ENCODE measurements at regions not wholly inside any gene's neighbourhood (a gene's known extent, or its start where the extent isn't known, plus 50 kb on each side); places are given as distances from the start of the nearest gene placed in this dataset.
"Not testable (repeated sequence)": the region's sequence is repeated elsewhere in the genome, so short reads cannot be mapped to it uniquely, and the experiment has no call there.

DNA sequence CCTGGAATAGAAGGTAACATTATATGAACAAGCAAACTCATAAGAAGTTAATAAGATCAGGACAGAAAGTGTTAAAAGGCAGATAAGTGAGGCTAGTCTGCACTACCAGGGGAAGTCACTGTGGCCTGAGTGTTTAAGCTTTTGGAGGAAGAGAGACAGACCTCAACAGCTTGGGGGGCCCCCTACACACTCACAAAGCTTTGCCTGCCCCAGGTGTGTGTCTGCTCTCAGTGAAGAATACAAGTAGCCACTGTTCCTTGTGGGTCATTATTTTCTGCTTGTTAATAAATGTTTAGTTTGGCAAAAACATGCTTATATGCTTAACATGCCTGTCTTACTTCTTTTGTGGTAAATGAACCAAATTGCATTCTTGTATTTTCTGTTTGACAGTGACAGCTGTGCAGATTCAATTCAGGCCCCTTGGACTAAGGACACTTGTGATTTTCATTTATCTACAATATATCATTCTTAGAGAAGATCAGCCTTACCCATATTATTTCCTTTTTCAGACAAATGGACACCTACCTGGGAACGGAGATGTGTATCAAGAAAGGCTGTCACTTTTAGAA, 50.7 kb upstream of the C12orf71 start:
- Mint-ChIP-seq H3K9me3 (no peaks in the 10 kb centered on the region), H3K27me3 (no peaks in the 10 kb centered on the region), H3K27ac (no peak overlapping the region), H3K4me3 (no peak overlapping the region), H3K36me3 (peaks cover 4% of the 10 kb centered on the region), H3K4me1 (peaks cover 4% of the 10 kb centered on the region)
- no peak for ATAC-seq (ENCODE audit: low read depth)
- no peak for DNase-seq
- POLR2A ChIA-PET, result no interaction called here

DNA sequence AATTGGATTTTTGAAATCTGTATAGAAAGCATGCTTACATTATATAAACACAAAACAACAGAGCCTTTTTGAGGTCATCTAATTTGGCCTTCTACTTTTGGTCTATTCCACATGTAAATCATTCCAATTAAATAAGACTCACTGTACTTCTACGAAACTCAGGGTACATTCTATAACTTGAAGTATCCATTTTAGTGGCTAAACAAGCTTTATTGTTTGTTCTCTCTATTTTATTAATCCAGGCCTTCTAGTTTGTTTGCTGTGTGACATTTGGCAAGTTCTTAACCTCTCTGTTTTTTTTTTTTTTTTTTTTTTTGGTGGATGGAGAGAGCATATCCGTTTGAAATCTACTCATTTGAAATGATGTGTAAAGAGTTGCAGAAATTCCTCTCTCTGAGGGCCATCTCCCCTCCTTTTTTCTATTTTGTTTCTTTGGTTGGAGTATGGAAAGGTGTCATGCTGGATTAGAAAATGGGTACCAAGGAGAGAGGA, 58.1 kb upstream of the C12orf71 start:
- Mint-ChIP-seq H3K4me1 (peaks cover 14% of the 10 kb centered on the region), H3K36me3 (peaks cover 5% of the 10 kb centered on the region), H3K4me3 (no peak overlapping the region), H3K27me3 (no peaks in the 10 kb centered on the region), H3K9me3 (no peaks in the 10 kb centered on the region), H3K27ac (no peak overlapping the region)
- POLR2A ChIA-PET, result no interaction called here
- DNase-seq (no peak), ATAC-seq (ENCODE audit: low read depth) (no peak)

DNA sequence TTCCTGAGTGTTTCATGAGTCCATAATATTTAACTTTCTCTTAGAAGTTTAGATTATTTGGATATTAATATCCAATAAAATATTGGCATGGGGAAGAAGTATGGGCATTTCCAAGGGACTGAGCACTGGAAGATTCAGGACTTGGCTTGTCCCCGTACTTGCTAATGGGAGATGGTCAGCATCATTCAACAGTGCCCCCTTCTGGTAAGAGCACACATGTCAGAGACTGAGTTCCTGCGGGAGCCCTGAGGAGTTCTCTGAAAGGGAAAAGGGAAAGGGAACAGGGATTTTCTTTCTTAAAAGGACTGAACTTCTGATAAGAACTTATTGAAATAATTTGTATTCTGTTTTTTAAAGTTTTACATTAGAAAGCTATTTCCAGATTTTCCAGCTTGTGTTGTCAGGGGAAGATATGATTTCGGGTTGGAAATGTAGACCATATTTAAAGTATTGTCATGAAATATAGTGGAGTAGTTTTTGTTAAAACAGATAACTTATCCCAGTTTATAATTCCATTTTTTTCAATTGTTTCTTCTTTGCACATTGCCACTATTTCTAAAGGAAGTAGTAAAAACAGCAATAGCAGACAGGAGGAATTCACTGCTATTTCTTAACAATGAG, 59.8 kb upstream of the C12orf71 start:
- Mint-ChIP-seq H3K36me3 (peaks cover 5% of the 10 kb centered on the region), H3K4me1 (peaks cover 18% of the 10 kb centered on the region), H3K9me3 (no peaks in the 10 kb centered on the region), H3K27me3 (no peaks in the 10 kb centered on the region), H3K27ac (no peak overlapping the region), H3K4me3 (no peak overlapping the region)
- POLR2A ChIA-PET, result no interaction called here
- DNase-seq (no peak), ATAC-seq (ENCODE audit: low read depth) (peak; percentile 60)

DNA sequence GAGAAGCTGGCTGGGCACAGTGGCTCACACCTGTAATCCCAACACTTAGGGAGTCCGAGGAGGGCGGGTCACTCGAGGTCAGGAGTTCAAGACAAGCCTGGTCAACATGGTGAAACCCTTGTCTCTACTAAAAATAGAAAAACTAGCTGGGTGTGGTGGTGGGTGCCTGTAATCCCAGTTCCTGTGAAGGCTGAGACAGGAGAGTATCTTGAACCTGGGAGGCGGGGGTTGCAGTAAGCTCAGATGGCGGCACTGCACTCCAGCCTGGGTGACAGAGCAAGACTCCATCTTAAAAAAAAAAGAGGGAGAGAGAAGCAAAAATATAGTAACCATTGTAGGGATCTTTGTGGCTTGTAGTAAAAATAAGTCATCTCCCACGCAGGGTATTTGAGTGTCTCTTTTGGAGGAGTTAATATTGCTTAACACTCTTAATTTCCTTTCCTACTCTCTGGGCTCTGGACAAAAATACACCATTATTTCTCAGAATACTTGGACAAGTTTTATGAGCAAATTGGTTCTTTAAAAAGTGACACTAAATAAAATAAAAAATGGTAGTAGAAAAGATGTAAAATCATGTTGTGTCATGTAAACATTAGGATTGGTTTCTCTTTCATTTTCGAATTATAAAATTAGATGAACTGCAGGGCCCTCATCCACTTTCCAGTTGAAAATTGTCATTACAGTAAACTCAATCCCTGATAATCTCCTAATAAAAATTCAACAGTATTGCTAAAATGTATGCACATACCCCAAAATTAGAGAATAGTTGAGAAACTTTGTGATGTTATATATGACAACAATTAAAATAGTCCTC, 61.1 kb upstream of the C12orf71 start:
- H3K27ac Mint-ChIP-seq, result peak overlapping the region; percentile 67

DNA sequence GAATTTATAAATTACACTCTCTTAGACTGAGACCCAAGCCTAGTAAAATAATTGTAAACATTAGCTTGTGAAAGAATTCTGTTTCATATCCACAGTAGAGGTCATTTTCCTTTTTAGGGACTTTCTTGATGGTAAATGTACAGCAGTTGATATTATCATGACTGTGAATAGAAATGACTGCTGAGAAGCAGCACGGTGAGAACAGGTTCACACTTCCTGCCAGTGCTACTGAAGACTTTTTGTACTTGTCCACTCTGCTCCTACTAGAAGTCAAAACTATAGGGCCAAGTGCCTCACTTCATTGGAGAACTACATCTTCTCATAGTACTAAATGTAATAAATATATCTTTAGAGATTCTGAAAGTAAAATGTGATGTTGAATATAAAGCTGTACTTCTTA, 63.3 kb upstream of the C12orf71 start:
- POLR2A ChIA-PET, result interaction anchor here (1.4 kb wide), 1 partner anchor 124 kb away, joined by 3 read pairs; the partner anchor contains the start of gene MED21
- H3K27ac Mint-ChIP-seq, result not testable (repeated sequence)
- peak; percentile 57 for ATAC-seq (ENCODE audit: low read depth)

More for the DNA sequence above, 61.1 kb upstream of the C12orf71 start:
- Mint-ChIP-seq H3K4me1 (peaks cover 23% of the 10 kb centered on the region), H3K9me3 (no peaks in the 10 kb centered on the region), H3K27me3 (no peaks in the 10 kb centered on the region), H3K36me3 (no peaks in the 10 kb centered on the region), H3K4me3 (peak overlapping the region; percentile 62)
- POLR2A ChIA-PET, result no interaction called here
- ATAC-seq (ENCODE audit: low read depth) (no peak), DNase-seq (no peak)

DNA sequence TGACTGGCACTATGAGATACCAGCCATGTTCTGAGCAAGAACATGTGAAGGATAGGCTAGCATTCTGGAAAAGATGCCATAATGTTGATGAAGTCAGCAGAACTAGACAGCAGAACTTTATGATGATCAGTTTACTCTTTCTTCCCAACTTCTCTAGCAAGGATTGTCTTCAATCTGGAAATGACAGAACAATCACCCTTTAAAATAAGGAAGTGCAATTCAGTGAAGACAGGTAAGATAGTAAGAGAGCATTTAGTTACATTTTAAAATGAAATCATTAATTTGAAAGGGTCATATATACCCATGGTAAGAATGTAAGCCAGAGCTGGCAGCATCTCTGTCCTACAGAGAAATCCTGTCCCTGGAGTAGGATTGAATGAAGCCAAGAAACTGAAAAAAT, 66.0 kb upstream of the C12orf71 start:
- Mint-ChIP-seq H3K9me3 (no peaks in the 10 kb centered on the region), H3K4me1 (peaks cover 35% of the 10 kb centered on the region), H3K4me3 (no peak overlapping the region), H3K36me3 (no peaks in the 10 kb centered on the region), H3K27ac (no peak overlapping the region), H3K27me3 (no peaks in the 10 kb centered on the region)
- peak; percentile 12 for ATAC-seq (ENCODE audit: low read depth)
- DNase-seq, result no peak
- POLR2A ChIA-PET, result no interaction called here

More for the DNA sequence above, 63.3 kb upstream of the C12orf71 start:
- not testable (repeated sequence) for H3K4me3 Mint-ChIP-seq, H3K36me3 Mint-ChIP-seq, H3K9me3 Mint-ChIP-seq, H3K27me3 Mint-ChIP-seq, DNase-seq
- H3K4me1 Mint-ChIP-seq, result peaks cover 33% of the 10 kb centered on the region

DNA sequence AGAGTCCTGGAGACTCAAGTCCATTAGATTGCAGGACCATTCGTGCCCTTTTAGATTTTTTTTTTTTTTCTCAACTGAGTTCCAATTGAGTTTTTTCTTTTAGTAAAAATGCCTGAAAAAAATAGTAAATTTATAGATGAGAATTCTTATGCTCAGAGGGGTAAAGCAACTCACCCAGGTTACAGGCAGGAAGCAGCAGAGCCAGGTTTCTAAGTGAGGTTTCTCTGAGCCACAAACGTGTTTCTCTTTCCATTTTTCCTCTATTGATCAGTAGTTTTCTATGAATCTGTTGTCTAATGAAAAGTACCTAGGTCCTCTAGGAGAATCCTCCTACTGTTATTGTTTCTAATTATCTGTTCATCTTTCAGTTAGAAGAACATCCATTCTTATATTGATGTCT, 66.4 kb upstream of the C12orf71 start:
- ATAC-seq (ENCODE audit: low read depth) (peak; percentile 54), DNase-seq (no peak)
- Mint-ChIP-seq H3K36me3 (no peaks in the 10 kb centered on the region), H3K4me3 (peak overlapping the region; percentile 50), H3K4me1 (peaks cover 31% of the 10 kb centered on the region), H3K27me3 (no peaks in the 10 kb centered on the region), H3K27ac (no peak overlapping the region), H3K9me3 (no peaks in the 10 kb centered on the region)
- POLR2A ChIA-PET, result no interaction called here

DNA sequence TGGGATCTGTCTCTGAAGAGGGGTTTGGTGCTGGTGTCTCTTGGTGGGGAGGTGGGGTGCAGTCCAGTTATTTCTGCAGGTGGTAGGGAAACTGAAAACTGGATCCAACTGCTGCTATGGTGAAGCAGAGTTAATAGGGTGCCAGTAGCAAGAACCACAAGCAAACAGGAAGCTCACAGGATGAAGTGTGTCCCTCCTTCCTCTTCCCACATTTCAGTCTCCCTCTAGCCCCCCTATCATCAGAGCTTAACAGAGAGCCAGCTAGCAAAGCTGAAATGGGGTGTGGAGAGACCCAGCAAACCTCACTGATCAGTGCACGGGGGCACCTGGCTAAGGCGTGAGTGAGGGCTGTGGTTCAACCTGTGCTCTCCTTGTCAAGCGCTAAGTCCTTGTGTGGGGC, 69.1 kb upstream of the C12orf71 start:
- Mint-ChIP-seq H3K36me3 (no peaks in the 10 kb centered on the region), H3K27me3 (no peaks in the 10 kb centered on the region), H3K4me1 (peaks cover 24% of the 10 kb centered on the region), H3K4me3 (no peak overlapping the region), H3K27ac (peak overlapping the region; percentile 42), H3K9me3 (no peaks in the 10 kb centered on the region)
- POLR2A ChIA-PET, result interaction anchor here (0.7 kb wide), 1 partner anchor 1759 kb away, joined by 3 read pairs; no protein-coding TSS in a partner anchor
- ATAC-seq (ENCODE audit: low read depth), result peak; percentile 30
- no peak for DNase-seq

DNA sequence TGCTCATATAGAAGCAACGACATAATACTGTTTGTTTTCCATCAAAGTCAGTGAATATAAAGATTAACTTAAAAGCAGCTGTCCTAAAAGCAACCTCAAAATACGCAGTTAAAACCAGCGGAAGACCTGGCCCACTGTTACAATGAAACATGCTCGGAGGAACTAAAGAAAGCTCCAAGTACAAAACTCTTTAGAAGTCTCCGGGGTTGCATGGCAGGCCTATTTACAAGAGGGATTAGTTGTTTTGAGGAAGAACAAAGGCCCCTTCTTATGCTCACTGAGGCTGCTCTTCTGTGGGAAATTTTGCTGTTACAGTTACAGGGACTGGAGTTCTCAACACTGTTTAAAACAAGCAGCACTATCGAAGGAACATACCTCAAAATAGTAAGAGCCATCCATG, 75.9 kb upstream of the C12orf71 start:
- no peak for ATAC-seq (ENCODE audit: low read depth)
- POLR2A ChIA-PET, result no interaction called here
- Mint-ChIP-seq H3K9me3 (no peaks in the 10 kb centered on the region), H3K27ac (no peak overlapping the region), H3K36me3 (no peaks in the 10 kb centered on the region), H3K27me3 (peaks cover 2% of the 10 kb centered on the region), H3K4me3 (no peak overlapping the region), H3K4me1 (no peaks in the 10 kb centered on the region)
- DNase-seq, result no peak

DNA sequence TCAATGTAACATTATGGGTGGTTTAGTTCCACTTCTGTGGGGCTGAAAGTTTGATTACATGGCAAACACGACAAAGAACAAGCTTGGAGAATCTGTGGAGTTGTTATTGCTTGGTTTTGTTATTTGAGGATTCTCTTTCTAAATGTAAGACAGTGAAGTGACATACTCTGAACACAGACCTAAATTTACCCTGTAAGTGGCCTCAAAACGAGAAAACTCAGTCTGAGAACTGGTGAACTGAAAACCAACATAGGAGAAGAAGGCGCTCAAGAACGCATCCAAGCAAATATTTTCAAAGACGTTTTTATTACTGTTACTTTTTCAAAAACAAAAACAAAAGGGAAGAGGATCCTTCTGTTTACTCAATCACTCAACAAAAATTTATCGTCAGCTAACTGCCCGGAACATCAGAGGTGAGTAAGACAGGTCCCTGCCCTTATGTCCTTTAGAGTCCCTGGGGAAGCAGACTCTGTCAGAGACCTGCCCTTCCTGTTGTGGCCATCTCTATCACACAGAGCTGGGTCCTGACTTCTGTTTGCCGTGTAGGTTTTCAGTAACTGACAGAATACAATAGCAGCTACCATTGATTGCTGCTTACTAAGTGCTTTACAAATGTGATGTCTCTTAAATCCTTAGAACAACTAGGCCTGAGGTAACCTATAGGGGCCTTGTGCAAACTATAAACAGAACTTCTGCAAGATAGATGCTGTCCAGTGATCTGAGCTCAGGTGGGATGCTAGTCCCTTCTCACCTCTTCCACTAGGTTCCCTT, 79.3 kb upstream of the C12orf71 start:
- DNase-seq (no peak), ATAC-seq (ENCODE audit: low read depth) (no peak)
- no peaks in the 10 kb centered on the region for H3K4me1 Mint-ChIP-seq
- no peaks in the 10 kb centered on the region for H3K36me3 Mint-ChIP-seq
- POLR2A ChIA-PET, result no interaction called here
- H3K27ac Mint-ChIP-seq, result no peak overlapping the region
- H3K4me3 Mint-ChIP-seq, result no peak overlapping the region
- H3K9me3 Mint-ChIP-seq, result peaks cover 4% of the 10 kb centered on the region
- H3K27me3 Mint-ChIP-seq, result peaks cover 2% of the 10 kb centered on the region

DNA sequence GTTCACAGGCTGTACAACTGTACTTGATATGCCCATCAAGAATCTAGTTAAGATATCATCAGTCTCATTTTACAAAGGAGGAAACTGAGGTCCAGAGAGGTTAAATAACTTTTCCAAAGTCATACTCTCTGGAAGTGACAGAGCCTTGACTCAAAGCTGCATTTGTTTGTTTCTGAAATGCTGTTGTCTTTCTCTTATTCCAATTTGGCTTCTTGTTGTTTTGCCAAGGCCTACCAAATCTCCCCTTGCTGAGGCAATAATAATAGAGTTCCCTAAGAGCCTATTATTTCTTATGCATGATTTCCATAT, 79.8 kb upstream of the C12orf71 start:
- Mint-ChIP-seq H3K27me3 (peaks cover 2% of the 10 kb centered on the region), H3K9me3 (peaks cover 4% of the 10 kb centered on the region), H3K27ac (no peak overlapping the region), H3K4me1 (no peaks in the 10 kb centered on the region), H3K4me3 (no peak overlapping the region), H3K36me3 (no peaks in the 10 kb centered on the region)
- POLR2A ChIA-PET, result no interaction called here
- no peak for DNase-seq
- ATAC-seq (ENCODE audit: low read depth), result no peak

DNA sequence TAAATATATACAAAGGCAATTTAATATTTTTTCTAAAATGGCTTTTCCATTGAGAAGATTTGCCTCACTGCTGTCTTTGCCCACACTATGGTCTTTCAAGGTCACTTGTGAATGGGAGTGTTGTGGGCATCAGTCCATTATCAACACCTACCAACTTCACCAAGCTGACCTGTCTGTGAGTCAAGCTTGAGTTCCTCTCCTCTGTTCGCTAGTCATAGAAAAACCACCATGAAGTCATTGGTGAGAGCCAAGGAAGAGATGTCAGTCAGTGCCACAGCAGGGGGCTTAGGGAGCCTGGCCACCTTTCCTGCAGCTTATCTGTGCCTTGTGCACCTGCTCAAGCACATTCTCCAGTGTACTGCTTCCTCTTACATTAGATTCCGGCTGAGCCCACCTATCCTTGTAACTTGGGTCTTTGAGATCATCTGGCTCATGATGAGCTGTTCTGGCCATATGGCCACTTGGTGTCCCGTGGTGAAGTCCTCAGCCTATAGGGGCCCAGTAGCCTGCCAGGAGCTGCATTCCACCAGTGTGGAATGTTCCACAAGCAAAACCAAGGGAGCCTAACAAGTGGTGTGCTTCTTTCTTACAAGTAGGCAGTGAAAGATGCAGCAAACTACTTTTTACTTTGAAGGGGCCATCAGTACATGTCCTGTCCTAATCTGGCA, 80.8 kb upstream of the C12orf71 start:
- H3K9me3 Mint-ChIP-seq, result peaks cover 5% of the 10 kb centered on the region

DNA sequence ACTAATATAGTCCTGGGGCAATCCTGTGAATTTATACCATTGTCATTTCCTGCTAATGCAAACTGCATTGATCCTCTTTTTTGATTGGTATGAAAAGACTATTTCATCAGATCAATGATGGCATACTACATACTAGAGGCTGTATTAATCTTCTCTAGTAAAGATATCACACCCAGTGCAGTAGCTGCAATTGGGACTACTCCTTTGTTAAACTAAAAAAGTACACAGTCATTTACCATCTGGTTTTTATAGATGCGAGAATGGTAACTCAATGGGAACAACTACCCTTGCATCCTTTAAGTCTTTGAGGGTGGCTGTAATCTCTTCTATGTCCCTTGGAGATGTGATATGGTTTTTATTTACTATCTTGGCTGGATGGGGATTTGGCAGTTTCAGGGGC, 80.2 kb upstream of the STK38L start:
- no peak for ATAC-seq (ENCODE audit: low read depth)
- H3K4me1 Mint-ChIP-seq, result no peaks in the 10 kb centered on the region

More for the DNA sequence above, 80.8 kb upstream of the C12orf71 start:
- POLR2A ChIA-PET, result interaction anchor here (0.5 kb wide), 1 partner anchor 68 kb away, joined by 3 read pairs; no protein-coding TSS in a partner anchor
- Mint-ChIP-seq H3K27me3 (peaks cover 2% of the 10 kb centered on the region), H3K27ac (no peak overlapping the region), H3K4me3 (no peak overlapping the region), H3K36me3 (no peaks in the 10 kb centered on the region), H3K4me1 (no peaks in the 10 kb centered on the region)
- ATAC-seq (ENCODE audit: low read depth), result no peak
- DNase-seq, result no peak

More for the DNA sequence above, 80.2 kb upstream of the STK38L start:
- no peak for DNase-seq
- Mint-ChIP-seq H3K36me3 (peaks cover 3% of the 10 kb centered on the region), H3K4me3 (no peak overlapping the region), H3K9me3 (peaks cover 7% of the 10 kb centered on the region), H3K27ac (no peak overlapping the region), H3K27me3 (peaks cover 2% of the 10 kb centered on the region)
- POLR2A ChIA-PET, result interaction anchor here (0.5 kb wide), 1 partner anchor 67 kb away, joined by 3 read pairs; no protein-coding TSS in a partner anchor

Data from activated naive CD8-positive, alpha-beta T cell treated with anti-CD3 and anti-CD28 coated beads, Interleukin-2, amount 10 ng/mL, durations not matched to agents 7 days and 5 days (primary cell).